ENCODE measurements at regions not wholly inside any gene's neighbourhood (a gene's known extent, or its start where the extent isn't known, plus 50 kb on each side); places are given as distances from the start of the nearest gene placed in this dataset.

GRCh38 chr9:89996116-89996515, 391.3 kb downstream of the GADD45G start:
- CTCF ChIA-PET: interaction anchor here (1.2 to 1.5 kb wide), 2 partner anchors 392 to 395 kb away, joined by 4 to 5 read pairs; no protein-coding TSS in a partner anchor
- TF ChIP-seq, protein P1, sequence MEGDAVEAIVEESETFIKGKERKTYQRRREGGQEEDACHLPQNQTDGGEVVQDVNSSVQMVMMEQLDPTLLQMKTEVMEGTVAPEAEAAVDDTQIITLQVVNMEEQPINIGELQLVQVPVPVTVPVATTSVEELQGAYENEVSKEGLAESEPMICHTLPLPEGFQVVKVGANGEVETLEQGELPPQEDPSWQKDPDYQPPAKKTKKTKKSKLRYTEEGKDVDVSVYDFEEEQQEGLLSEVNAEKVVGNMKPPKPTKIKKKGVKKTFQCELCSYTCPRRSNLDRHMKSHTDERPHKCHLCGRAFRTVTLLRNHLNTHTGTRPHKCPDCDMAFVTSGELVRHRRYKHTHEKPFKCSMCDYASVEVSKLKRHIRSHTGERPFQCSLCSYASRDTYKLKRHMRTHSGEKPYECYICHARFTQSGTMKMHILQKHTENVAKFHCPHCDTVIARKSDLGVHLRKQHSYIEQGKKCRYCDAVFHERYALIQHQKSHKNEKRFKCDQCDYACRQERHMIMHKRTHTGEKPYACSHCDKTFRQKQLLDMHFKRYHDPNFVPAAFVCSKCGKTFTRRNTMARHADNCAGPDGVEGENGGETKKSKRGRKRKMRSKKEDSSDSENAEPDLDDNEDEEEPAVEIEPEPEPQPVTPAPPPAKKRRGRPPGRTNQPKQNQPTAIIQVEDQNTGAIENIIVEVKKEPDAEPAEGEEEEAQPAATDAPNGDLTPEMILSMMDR (IDR thresholded peaks at IDR 0.05; ENCODE audit: unreplicated experiment): no peak
- H3K4me3 Mint-ChIP-seq (ENCODE audit: unreplicated experiment): no peak overlapping the region
- no peak overlapping the region for H3K27ac Mint-ChIP-seq (ENCODE audit: low read depth, unreplicated experiment)
- intact Hi-C loops (cut with micrococcal nuclease): loop anchor here (1.0 to 5.0 kb wide), 3 partner anchors 106 to 398 kb away; no protein-coding TSS in a partner anchor
- peaks cover 6% of the 10 kb centered on the region for H3K4me1 Mint-ChIP-seq (ENCODE audit: insufficient read depth, unreplicated experiment)
- no peaks in the 10 kb centered on the region for H3K36me3 Mint-ChIP-seq (ENCODE audit: insufficient read depth, unreplicated experiment)
- no peaks in the 10 kb centered on the region for H3K27me3 Mint-ChIP-seq (ENCODE audit: insufficient read depth, unreplicated experiment)
- POLR2A ChIA-PET: no interaction called here
- peak; percentile 18 for DNase-seq (ENCODE audit: unreplicated experiment)
- no TSS peak for BruUV-seq (replicated peaks)
- H3K9me3 Mint-ChIP-seq (ENCODE audit: unreplicated experiment): no peaks in the 10 kb centered on the region

GRCh38 chr9:89996773-89997172, 392.0 kb downstream of the GADD45G start:
- Mint-ChIP-seq H3K27ac (ENCODE audit: low read depth, unreplicated experiment) (no peak overlapping the region), H3K4me1 (ENCODE audit: insufficient read depth, unreplicated experiment) (peaks cover 6% of the 10 kb centered on the region), H3K36me3 (ENCODE audit: insufficient read depth, unreplicated experiment) (no peaks in the 10 kb centered on the region), H3K9me3 (ENCODE audit: unreplicated experiment) (no peaks in the 10 kb centered on the region), H3K4me3 (ENCODE audit: unreplicated experiment) (no peak overlapping the region), H3K27me3 (ENCODE audit: insufficient read depth, unreplicated experiment) (no peaks in the 10 kb centered on the region)
- TF ChIP-seq, protein P1 (IDR thresholded peaks at IDR 0.05; ENCODE audit: unreplicated experiment): peak; percentile 24
- intact Hi-C loops (cut with micrococcal nuclease): loop anchor here (1.0 to 5.0 kb wide), 3 partner anchors 106 to 398 kb away; no protein-coding TSS in a partner anchor
- ChIA-PET CTCF (interaction anchor here (0.6 to 5.0 kb wide), 6 partner anchors 9 to 399 kb away, joined by 3 to 26 read pairs (median 4); no protein-coding TSS in a partner anchor), POLR2A (no interaction called here)
- peak; percentile 27 for DNase-seq (ENCODE audit: unreplicated experiment)
- BruUV-seq (replicated peaks): no TSS peak

DNA sequence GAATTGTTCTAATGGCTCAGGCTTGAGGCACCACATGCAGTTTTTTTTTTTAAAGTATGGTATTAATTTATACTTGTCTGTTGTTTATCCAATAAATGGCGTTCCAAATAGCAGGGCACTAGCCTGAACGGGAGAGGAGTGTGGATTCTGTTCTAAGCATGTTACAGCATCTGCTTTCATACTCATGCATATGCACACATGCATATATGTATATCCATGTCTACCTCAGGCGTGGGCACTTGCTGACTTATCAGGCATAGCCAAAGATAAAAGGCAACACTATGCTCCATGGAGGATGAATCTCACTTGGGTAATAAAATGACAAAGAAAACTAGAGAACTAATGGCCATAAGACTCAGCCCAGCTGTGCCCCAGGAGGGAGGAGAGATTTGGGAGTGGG, 393.8 kb downstream of the GADD45G start:
- no peaks in the 10 kb centered on the region for H3K36me3 Mint-ChIP-seq (ENCODE audit: insufficient read depth, unreplicated experiment)
- no peaks in the 10 kb centered on the region for H3K9me3 Mint-ChIP-seq (ENCODE audit: unreplicated experiment)
- no peaks in the 10 kb centered on the region for H3K27me3 Mint-ChIP-seq (ENCODE audit: insufficient read depth, unreplicated experiment)
- intact Hi-C loops (cut with micrococcal nuclease): loop anchor here (5.0 kb wide), 1 partner anchor 104 kb away; no protein-coding TSS in a partner anchor
- TF ChIP-seq, protein P1 (IDR thresholded peaks at IDR 0.05; ENCODE audit: unreplicated experiment): no peak
- H3K4me3 Mint-ChIP-seq (ENCODE audit: unreplicated experiment): no peak overlapping the region
- no peak overlapping the region for H3K27ac Mint-ChIP-seq (ENCODE audit: low read depth, unreplicated experiment)
- H3K4me1 Mint-ChIP-seq (ENCODE audit: insufficient read depth, unreplicated experiment): peaks cover 6% of the 10 kb centered on the region
- BruUV-seq (replicated peaks): no TSS peak
- ChIA-PET CTCF (interaction anchor here (0.6 to 5.0 kb wide), 9 partner anchors 18 to 1012 kb away, joined by 3 to 26 read pairs (median 3); no protein-coding TSS in a partner anchor), POLR2A (interaction anchor here (0.6 to 1.6 kb wide), 2 partner anchors 395 to 1069 kb away, joined by 5 to 6 read pairs; no protein-coding TSS in a partner anchor)
- no peak for DNase-seq (ENCODE audit: unreplicated experiment)

- H3K9me3 Mint-ChIP-seq (ENCODE audit: unreplicated experiment): no peaks in the 10 kb centered on the region
- intact Hi-C loops (cut with micrococcal nuclease): loop anchor here (5.0 kb wide), 1 partner anchor 103 kb away; no protein-coding TSS in a partner anchor
- TF ChIP-seq, protein P1 (IDR thresholded peaks at IDR 0.05; ENCODE audit: unreplicated experiment): no peak
- no peak overlapping the region for H3K4me3 Mint-ChIP-seq (ENCODE audit: unreplicated experiment)
- no peaks in the 10 kb centered on the region for H3K27me3 Mint-ChIP-seq (ENCODE audit: insufficient read depth, unreplicated experiment)
- POLR2A ChIA-PET: interaction anchor here (0.6 to 1.7 kb wide), 3 partner anchors 8 to 396 kb away, joined by 3 to 6 read pairs (median 5); no protein-coding TSS in a partner anchor
- BruUV-seq (replicated peaks): no TSS peak
- DNase-seq (ENCODE audit: unreplicated experiment): no peak
- H3K27ac Mint-ChIP-seq (ENCODE audit: low read depth, unreplicated experiment): peak overlapping the region; percentile 5
- no peaks in the 10 kb centered on the region for H3K36me3 Mint-ChIP-seq (ENCODE audit: insufficient read depth, unreplicated experiment)
- CTCF ChIA-PET: interaction anchor here (0.6 to 5.0 kb wide), 15 partner anchors 22 to 783 kb away, joined by 3 to 26 read pairs (median 3); partner anchors contain the start of gene GADD45G
- peaks cover 6% of the 10 kb centered on the region for H3K4me1 Mint-ChIP-seq (ENCODE audit: insufficient read depth, unreplicated experiment)
Observed at GRCh38 chr9:89999176-89999533, 394.3 kb downstream of the GADD45G start.

All from MCF 10A (cell line).